Epithelial cell of esophagus (primary cell): ENCODE measurements at regions not wholly inside any gene's neighbourhood (a gene's known extent, or its start where the extent isn't known, plus 50 kb on each side); places are given as distances from the start of the nearest gene placed in this dataset.
"Not testable (repeated sequence)": the region's sequence is repeated elsewhere in the genome, so short reads cannot be mapped to it uniquely, and the experiment has no call there.

Source experiments
- DNase-seq: peaks from one replicate; pipeline ENCODE4 v3.0.0; 2010; ENCODE audit warnings: low read depth
- H3K4me3 ChIP-seq: 2 replicates; pipeline ENCODE4 v1.5.1; 2011; ENCODE audit warnings: mild to moderate bottlenecking, low read length, control low read depth
- CTCF ChIP-seq: IDR thresholded peaks from 2 replicates; pipeline ENCODE4 v1.5.1; 2011; ENCODE audit warnings: low read depth, mild to moderate bottlenecking, low read length, control low read depth, inconsistent platforms; ENCODE audit not compliant: insufficient read depth; ENCODE audit errors: missing control alignments

GRCh38 chr18:41060967-41061366 lies 894.1 kb upstream of the PIK3C3 start:
- no peak for TF ChIP-seq CTCF
- no peak overlapping the region for H3K4me3 ChIP-seq
- DNase-seq = peak; percentile 40

- DNase-seq = no peak
- TF ChIP-seq CTCF = no peak
- H3K4me3 ChIP-seq = no peak overlapping the region
Measured at GRCh38 chr18:41059126-41059415, 896.0 kb upstream of the PIK3C3 start.

GRCh38 chr18:41058351-41059125 lies 896.5 kb upstream of the PIK3C3 start:
- H3K4me3 ChIP-seq = no peak overlapping the region
- no peak for DNase-seq
- no peak for TF ChIP-seq CTCF

- H3K4me3 ChIP-seq = no peak overlapping the region
- no peak for TF ChIP-seq CTCF
- no peak for DNase-seq
Measured at GRCh38 chr18:41052625-41053024, 902.4 kb upstream of the PIK3C3 start.

- H3K4me3 ChIP-seq, DNase-seq: not testable (repeated sequence)
Measured at GRCh38 chr18:41046250-41046649, 908.8 kb upstream of the PIK3C3 start.

GRCh38 chr18:41043876-41044275 lies 911.2 kb upstream of the PIK3C3 start:
- no peak for DNase-seq
- H3K4me3 ChIP-seq = no peak overlapping the region
- TF ChIP-seq CTCF = no peak

- TF ChIP-seq CTCF = no peak
- DNase-seq = no peak
Measured at GRCh38 chr18:41042866-41043265, 912.2 kb upstream of the PIK3C3 start.

More at GRCh38 chr18:41042866-41043265, 912.2 kb upstream of the PIK3C3 start:
- H3K4me3 ChIP-seq = no peak overlapping the region
